Hematopoietic multipotent progenitor cell treated with erythropoietin and hydrocortisone succinate and interleukin-3 and kit ligand, for 17 days (in vitro differentiated cells): ENCODE measurements at regions not wholly inside any gene's neighbourhood (a gene's known extent, or its start where the extent isn't known, plus 50 kb on each side); places are given as distances from the start of the nearest gene placed in this dataset.
"Not testable (repeated sequence)": the region's sequence is repeated elsewhere in the genome, so short reads cannot be mapped to it uniquely, and the experiment has no call there.

Experiments
- DNase-seq: peaks from one replicate; pipeline ENCODE4 v3.0.0-alpha.2; 2015; ENCODE audit warnings: low spot score

DNA sequence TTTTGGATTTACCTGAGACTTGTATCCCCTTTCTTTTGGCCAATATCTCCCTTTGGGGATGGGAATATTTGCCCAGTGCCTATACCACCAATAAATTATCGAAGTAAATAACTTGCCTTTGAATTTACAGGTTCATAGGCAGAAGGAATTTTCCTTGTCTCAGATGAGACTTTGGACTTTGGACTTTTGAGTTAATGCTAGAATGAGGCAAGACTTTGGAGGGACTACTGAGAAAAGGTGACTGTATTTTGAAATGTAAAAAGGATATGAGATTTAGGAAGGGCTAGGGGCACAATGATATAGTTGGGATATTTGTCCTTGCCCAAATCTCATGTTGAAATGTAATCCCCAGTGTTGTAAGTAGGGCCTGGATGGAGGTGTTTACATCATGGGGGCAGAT lies 384.5 kb upstream of the GHITM start:
- DNase-seq = no peak

DNA sequence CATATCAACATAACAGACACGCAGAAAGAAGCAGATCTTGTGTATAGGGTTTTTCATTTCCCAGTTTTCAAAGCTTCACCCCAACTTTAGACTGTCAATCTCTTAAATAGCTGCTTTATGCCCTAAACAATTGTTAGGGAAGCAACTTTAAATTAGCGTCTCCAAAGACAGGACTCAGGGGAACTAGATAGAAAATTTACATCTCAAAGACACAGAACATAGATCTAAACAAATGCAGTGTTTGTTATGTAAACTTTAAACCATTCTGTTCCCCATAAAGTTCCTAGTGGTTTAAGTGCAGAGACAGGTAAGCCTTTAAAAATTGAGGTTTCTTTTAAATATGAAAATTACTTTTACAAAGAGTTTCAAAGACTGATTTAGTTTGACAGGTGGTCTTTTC lies 379.2 kb upstream of the GHITM start:
- no peak for DNase-seq

DNA sequence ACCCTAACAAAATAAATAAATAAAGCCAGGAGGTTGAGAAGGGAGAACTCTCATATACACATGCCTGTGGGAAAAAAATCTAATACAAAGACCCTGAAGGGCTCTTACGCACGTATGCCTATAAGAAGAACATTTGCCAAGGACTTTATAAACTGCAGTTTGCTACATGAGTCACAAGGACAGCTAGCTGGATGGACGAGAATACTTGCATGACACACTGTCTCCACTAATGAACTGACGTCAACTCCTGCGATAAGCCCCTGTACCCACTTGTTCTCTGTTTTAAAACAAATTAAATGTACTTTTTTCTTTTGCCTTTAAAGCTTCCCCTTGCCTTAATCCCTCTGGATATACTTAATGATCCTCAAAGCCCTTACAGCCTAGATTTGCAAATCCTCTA lies 374.6 kb upstream of the GHITM start:
- no peak for DNase-seq

DNA sequence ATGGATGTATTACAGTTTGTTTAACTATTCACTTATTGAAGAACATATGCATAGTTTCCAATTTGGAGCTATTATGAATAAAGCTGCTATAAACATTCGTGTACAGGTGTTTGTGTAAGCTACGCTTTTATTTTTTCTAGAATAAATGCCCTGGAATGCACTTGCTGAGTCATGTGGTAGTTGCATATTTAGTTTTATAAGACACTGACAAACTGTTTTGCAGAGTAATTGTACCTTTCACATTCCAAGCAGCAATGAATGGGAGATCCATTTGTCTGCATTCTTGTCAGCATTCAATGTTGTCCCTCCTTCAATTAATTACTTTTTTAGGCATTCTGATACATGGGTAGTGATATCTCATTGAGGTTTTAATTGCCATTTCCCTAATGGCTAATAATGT lies 373.6 kb upstream of the GHITM start:
- DNase-seq = no peak

DNA sequence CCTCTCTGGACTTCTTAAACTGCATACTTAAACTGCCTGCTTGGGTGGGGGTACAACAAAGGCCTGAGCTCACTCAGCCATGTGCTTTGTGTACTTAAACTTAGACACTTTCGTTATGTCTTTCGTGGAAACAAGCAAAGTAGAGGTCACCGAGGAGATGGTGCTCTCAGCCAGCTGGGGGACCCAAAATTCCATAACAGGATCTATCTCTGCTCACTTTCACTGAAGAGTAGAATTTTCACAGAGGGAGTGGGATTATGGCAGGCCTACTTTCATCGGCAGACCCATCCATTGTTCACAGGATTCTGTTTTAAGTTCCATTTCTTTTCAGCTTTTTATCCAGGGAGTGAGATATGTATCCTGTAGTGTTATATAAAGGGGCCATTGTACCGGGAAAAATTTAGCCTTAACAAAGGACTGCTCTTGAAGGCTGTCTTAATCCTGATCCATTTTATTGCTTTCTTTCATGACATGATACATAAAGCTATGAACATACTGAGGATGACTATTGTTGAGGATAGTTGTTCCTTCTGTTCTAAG lies 370.0 kb upstream of the GHITM start:
- no peak for DNase-seq

DNA sequence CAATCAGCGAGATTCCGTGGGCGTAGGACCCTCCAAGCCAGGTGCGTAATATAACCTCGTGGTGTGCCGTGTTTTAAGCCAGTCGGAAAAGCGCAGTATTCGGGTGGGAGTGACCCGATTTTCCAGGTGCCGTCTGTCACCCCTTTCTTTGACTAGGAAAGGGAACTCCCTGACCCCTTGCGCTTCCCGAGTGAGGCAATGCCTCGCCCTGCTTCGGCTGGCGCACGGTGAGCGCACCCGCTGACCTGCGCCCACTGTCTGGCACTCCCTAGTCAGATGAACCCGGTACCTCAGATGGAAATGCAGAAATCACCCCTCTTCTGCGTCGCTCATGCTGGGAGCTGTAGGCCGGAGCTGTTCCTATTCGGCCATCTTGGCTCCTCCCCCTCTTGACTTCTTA lies 352.6 kb upstream of the GHITM start:
- DNase-seq = not testable (repeated sequence)

DNA sequence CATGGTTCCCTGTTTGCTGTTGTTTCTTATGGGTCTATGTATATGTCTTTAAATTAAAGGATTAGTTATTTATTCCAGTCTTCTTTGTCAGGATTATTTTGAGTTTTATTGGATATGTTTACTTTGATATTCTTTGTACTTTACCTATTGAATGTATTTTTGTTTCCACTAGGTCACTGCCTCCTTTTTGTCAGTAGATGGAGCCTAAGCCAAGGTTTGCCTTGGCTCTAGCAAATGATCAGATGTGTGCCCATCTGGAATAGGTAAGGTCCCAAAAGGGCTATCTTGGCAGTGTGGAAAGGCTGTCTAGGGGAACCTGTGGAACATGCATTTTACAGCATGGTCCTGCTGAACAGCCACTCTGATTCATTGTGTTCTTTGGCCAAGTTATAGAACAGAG lies 337.3 kb upstream of the GHITM start:
- no peak for DNase-seq

DNA sequence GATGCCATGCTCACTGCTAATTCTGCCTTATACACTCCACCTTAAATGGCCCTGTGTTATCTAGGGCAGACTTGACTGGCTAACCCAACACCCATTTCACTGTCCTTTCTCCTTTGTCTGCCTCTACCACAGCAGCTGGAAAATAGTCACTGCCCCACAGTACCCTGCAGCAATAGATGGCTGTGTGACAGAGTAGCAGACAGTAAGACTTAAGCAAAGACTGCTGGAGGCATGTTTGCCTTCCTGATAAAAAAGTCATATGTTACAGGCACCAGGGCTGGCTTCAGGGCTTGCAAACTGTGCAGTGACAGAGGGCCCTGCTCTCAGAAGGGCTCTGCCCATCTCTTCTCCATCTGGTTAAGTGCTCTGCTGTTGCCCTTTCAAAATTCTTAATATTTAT lies 332.6 kb upstream of the GHITM start:
- DNase-seq = no peak

DNA sequence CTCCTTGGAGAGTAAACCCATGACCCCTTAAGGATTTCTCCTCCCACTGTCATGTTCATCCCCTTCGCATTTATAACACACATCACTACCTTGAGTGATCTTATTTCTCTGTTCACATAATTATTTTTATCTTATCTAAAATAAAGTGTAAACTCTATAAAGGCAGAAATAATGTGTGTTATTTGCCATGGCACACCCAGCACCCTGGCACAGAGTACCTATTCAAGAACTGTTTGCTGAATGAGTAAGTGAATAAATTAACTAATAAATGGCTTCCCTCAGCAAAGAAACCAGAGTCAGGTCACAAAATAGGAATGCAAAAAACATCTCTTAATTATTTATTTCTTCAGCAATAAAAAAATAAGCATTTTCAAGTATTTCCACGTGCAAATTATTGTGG lies 330.3 kb upstream of the GHITM start:
- no peak for DNase-seq

DNA sequence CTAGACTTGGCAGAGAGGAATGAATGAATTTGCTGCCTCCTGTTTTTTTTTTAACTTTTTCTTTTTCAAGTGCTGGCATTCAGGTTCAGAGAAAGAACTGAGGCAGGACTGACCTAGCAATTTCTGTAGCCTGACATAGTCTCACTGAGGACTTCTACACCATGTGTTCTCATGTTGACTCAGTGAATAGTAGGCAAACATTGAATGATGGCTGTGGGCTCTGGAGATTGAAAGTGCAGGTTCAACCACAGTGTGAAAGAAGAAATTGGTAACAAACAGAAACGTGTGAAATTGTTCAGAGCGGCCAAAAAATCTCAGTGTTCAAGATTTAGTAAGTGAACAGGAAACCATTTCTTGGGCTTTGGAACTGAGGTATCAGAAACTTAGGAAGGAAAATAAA lies 322.4 kb upstream of the GHITM start:
- DNase-seq = no peak

DNA sequence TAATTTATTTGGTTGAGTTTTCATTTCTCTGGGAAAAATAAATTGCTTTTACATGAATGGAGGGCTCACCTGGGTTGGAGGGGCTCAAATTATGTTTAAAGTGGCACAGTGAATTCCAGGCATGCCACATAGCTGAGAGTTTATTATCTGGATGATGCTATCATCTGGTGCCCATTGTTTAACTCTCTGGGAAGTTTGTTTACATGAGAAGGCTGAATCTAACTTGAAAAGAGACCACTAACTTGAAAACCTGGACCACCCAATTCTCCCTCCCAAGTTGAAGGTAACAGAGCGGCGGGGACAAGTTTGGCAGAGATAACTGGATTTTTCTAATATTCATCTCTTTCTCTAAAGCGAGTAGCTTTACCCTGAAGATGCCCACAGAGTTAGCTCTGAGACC lies 321.5 kb upstream of the GHITM start:
- no peak for DNase-seq

DNA sequence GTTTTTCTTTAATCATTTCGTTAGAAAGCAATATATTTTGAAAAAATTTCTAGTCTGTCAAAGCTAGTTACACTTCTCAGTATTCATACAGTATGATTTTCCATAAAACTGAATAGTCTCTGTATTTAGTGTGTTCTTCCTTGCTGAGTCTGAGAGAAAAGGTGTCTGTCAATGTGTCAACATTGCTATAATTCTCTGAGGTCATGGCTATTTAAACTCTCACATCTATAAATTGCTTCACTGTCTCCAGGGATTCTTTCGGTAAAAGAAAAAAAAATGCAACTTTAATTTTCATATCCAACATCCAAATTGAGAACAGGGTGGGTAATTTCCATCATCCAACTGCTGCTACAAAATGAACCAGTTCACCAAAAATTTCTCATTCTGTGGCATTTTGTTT lies 319.7 kb upstream of the GHITM start:
- DNase-seq = no peak

DNA sequence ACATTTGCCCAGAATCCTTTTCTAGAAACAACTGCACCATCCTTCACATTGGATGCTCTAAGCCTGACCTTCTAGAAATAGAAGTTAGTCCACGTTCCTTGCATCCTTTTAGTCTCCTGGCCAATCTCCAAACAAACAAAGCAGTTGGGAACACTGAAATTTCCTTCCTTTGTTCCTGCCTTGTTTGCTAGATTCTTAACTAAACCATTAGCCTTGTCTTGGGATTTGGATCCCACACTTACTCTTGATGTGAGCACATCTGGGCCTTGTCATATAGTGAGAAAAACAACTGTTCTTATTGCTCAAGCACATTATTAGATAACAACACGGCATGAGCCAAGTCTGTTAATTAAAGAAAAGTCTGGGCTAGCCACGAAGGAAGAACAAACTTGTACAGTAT lies 319.3 kb upstream of the GHITM start:
- no peak for DNase-seq

DNA sequence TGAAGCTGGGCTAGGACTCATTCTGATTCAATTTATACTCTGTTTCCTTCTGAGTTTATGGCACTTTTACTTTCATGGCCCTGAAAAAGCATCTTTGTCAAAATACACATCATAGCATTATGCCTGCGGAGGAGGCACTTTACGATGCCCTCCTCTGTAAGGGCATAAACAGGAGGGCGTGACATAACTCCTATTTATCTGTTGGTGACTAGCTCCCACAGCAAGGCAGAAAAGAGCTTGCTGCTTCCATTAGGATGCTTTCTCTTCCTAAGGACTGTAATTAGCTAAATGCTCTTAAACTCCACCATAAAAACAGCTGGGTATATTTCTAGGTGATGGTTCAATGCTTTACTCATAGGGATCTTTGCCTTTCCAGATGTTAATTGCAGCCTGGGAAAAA lies 315.2 kb upstream of the GHITM start:
- DNase-seq = no peak

DNA sequence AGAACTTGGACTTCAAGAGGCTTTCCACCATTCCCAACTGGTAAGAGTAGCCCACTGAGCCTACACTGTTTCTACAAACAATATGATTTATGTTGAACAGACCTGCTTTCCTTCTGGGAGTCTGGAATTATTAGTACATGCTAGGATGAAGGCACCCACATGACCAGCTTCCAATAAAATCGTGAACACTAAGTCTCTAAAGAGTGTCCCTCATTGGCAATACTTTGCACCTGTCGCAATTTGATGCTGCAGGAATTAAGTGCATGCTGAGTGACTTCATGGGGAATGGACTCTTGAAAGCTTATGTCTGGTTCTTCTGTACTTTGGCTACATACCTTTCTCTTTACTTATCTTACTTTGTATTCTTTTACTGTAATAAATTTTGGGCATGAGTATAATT lies 305.2 kb upstream of the GHITM start:
- DNase-seq = no peak

DNA sequence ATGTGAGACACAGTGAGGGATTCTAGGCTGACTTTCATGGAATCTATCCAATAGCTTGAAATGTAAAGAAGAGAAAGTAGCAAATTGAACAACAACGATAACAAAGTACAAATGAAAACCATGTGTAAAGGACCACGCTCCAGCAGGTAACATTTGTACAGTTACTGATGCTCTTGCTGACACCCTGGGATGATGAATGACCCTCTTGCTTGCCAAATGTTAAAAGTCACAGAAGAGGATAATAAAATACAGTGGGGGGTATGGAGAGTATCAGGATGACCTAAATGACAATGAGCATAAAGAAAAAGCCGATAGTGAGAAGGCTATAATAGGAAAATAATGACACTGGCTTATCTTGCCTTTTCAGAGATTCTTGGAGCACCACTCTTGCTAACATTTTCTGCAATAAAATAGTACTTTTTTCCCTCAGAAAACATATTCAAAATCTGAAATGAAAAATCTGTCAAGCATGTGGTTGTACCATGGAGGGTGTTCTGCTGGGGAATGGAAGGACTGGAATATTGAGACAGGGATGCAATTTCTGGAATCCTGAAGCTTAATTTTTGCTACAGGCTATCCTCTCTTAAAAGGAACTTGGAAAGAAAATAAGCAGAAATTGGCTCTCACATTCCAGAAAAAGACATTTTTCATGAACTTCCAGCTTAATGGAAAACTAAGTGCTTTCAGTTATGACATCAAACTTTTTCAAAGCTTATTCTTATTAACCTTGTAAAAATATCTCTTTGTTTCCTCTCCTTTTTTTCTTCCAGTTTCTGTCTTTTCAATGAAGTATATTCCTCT lies 303.2 kb upstream of the GHITM start:
- no peak for DNase-seq

DNA sequence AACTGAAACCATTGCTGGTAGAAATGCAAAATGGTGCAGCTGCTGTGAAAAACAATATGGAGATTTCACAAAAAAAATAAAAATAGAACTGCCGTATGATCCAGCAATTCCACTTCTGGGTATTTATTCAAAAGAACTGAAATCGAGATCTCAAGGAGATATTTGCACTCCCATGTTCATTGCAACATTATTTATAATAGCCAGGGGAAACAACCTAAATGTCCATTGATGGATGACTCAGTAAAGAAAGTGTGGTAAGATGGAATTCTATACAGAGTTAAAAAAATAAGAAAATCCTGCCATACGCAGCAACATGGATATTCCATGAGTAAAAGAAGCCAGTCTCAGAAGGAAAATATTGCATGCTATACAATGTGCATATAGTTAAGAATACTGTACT lies 290.6 kb upstream of the GHITM start:
- no peak for DNase-seq

DNA sequence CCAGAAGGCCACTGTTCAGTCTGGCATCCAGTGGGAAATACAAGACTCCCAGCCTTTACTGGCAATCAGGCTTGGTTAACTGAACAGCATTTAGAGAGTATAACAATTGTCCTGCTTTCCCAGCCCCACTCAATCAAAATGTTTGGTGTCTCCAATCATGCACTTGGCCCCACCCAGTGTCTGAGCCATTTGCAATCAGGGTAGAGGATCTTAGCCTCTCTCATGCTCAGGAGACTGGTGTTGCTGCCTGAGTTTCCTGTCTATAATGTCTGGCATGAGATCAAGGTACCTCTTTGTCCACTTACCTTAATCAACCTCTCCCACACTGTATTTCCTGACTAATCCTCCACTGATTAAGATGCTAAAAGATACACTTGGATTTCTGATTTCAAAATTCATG lies 290.2 kb upstream of the GHITM start:
- no peak for DNase-seq

DNA sequence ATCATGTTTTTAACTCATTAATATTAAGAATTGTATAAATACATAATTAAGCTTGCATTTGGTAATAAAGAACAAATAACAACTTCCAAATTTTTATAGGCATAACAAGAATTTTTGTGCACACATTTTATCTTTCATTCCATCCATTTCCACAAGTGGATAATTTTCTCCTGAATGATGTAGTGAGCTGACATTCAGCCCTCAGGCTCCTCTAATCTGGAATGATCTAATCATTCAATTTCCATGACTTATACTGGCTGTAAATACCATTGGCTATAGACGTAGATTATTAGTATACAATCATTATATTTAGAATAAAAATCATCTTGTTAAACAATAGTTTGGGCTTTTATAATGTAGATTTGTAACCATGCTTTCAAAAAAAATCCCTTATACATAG lies 287.2 kb upstream of the GHITM start:
- no peak for DNase-seq

DNA sequence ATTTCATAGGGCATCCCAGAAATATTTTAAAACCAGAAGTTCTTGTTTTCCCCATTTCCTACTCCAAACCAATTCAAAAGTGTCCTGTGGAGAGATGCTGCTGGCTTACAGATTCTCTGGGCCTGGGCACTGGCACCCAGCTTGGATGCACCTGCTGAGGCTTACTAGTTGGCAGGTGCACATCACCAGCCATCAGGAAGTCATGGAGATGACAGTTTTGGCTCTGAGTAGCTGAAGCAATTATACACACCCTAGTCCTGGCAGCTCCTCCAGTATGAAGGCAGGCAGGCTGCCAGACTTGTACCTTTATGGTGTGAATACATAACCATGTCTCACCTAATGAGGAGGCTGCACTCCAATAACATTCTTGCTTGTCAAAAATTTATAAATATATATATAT lies 276.6 kb upstream of the GHITM start:
- no peak for DNase-seq

DNA sequence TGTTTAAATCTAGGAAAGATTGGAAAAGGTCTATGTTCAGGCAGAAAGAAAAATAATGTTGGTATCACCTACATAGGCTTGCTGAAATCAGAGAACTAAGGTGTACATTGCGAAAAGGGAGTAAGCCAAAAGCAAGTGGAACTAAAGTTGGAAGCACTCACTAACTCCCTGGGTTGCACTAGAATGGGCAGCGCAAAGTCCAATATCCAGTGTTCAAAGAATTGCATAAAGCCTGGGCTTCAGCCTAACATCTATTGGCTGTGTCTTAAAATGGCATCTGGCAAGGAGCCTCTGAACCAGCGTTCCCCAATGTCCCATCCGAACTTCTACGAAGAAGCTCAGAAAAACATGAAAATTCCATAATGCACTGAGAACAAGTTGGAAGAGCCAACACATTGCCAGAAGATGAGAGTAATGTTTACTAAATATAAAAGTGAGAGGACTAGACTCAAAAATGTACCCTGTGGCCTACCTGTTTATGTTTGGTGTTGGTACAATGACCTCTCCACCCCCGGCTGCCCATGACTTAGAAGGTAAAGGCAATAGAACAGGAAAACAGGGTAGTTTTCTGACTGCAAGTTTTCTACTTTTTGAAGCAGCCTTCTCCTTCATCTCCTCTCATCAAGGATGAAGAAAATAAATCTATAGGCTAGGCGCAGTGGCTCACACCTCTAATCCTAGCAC lies 275.9 kb upstream of the GHITM start:
- DNase-seq = no peak

DNA sequence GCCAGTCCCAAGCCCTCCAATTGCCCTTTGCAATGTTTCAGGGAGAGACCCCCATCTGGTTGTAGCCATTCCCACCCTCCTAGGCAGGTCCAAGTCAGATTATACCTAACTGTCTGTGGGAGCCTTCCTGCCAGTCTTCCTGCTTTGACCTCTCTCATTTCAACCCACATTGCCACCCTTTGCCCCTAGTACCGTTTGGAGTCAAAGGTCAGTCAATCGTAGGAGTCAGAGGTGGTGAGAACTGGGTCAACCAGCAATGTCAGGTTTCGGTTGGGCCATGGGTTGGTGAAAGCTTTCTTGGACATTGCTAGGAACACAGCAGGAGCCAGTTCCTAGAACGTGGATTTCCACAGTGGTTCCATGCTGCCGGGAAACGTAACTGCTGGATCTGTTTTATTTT lies 269.4 kb upstream of the GHITM start:
- no peak for DNase-seq

DNA sequence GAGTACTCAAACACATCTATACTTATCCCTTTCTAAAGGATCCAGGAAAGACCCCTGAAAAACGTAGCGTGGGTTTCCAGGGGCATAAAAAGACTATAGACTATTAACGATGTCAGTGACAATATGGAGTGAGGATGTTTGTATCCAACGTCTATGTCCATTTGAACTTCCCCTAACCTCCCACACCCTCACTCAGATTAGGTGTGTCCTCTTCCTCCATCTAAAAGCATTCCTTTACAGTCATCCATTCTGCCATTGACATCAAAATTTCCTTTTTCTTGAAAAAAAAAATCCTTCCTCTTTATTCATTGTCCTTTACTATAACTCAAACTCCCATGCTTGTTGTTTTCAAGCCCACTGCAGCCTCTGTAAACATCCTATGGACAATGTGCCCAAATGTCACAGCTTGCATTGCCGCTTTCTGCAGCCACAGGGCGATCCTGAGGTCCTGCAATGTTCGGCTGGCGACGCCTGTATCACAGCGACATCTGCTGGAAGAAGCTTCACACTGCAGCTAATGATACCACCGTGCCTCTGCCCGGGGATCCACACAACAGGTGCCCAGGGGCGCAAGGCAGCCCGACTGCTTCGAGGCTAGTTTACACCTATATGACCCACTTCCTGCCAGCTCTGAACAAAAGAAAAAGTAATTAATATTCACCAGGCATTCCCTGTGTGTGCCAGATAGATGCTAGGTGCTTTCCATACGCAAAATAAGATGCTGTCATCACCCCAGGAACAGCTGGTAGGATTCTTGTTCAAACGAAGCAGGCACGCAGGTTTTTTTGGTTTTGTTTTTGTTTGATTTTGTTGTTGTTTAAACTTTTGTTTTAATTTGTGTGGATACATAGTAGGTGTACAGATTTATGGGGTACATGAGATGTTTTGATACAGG lies 267.9 kb upstream of the GHITM start:
- DNase-seq = peak; percentile 56
